ENCODE measurements at regions not wholly inside any gene's neighbourhood (a gene's known extent, or its start where the extent isn't known, plus 50 kb on each side); places are given as distances from the start of the nearest gene placed in this dataset.

GRCh38 chr4:126742048-126742447 is 890.7 kb upstream of the INTU start (continued):
- no peak for TF ChIP-seq POLR2AphosphoS5 (IDR thresholded peaks at IDR 0.05; ENCODE audit: low read length)
- TF ChIP-seq PRDM15 (CRISPR knock-in tag; IDR thresholded peaks at IDR 0.05), result no peak
- TF ChIP-seq ZNF207 (IDR thresholded peaks at IDR 0.05; ENCODE audit: borderline replicate concordance), result no peak
- no peak for TF ChIP-seq MAX (IDR thresholded peaks at IDR 0.05; ENCODE audit: low read depth, low read length)
- TF ChIP-seq TCF3 (IDR thresholded peaks at IDR 0.05; ENCODE audit: borderline replicate concordance, insufficient read depth, low read depth, low read length), result no peak
- no peak for TF ChIP-seq ZBED1 (IDR thresholded peaks at IDR 0.05; ENCODE audit: borderline replicate concordance)
- TF ChIP-seq IRF4 (IDR thresholded peaks at IDR 0.05; ENCODE audit: low read depth, low read length), result peak; percentile 21; the same call in 1 of the 2 replicates
- no peak for TF ChIP-seq TARDBP (IDR thresholded peaks at IDR 0.05; ENCODE audit: borderline replicate concordance)
- no peak for TF ChIP-seq SMAD1 (IDR thresholded peaks at IDR 0.05; ENCODE audit: low read depth, partially characterized antibody)
- TF ChIP-seq HDAC6 (IDR thresholded peaks at IDR 0.05; ENCODE audit: unreplicated experiment), result no peak
- TF ChIP-seq MLLT1 (IDR thresholded peaks at IDR 0.05), result no peak
- no peak for TF ChIP-seq LARP7 (IDR thresholded peaks at IDR 0.05)
- TF ChIP-seq NR2C2 (IDR thresholded peaks at IDR 0.05; ENCODE audit: borderline replicate concordance, control insufficient read depth, insufficient read length, low read depth), result no peak
- TF ChIP-seq ASH2L (IDR thresholded peaks at IDR 0.05; ENCODE audit: borderline replicate concordance, low read depth), result no peak
- no peak for TF ChIP-seq MTA3 (IDR thresholded peaks at IDR 0.05; ENCODE audit: borderline replicate concordance, low read length)
- TF ChIP-seq NRF1 (conservative IDR thresholded peaks at IDR 0.05; ENCODE audit: low read depth, low read length), result no peak
- TF ChIP-seq ATF3 (IDR thresholded peaks at IDR 0.05; ENCODE audit: borderline replicate concordance, extremely low read depth, low read depth, low read length), result no peak
- TF ChIP-seq CEBPZ (IDR thresholded peaks at IDR 0.05; ENCODE audit: low read depth, low read length), result no peak
- no peak for TF ChIP-seq KLF5 (IDR thresholded peaks at IDR 0.05; ENCODE audit: partially characterized antibody)
